MM.1S (cell line): ENCODE measurements at regions not wholly inside any gene's neighbourhood (a gene's known extent, or its start where the extent isn't known, plus 50 kb on each side); places are given as distances from the start of the nearest gene placed in this dataset.

Experiments used
- EZH2phosphoT487 ChIP-seq: fragments of 300-600 bp; sonication (generic); IDR thresholded peaks from 2 replicates; pipeline ENCODE4 v1.6.1; 2018; ENCODE audit warnings: antibody characterized with exemption, low read length
- TF ChIP-seq, protein P1 (sequence below): fragments of 300-600 bp; sonication (generic); IDR thresholded peaks from 2 replicates; pipeline ENCODE4 v1.5.1; 2016; ENCODE audit warnings: antibody characterized with exemption, low read length, mixed read lengths

DNA sequence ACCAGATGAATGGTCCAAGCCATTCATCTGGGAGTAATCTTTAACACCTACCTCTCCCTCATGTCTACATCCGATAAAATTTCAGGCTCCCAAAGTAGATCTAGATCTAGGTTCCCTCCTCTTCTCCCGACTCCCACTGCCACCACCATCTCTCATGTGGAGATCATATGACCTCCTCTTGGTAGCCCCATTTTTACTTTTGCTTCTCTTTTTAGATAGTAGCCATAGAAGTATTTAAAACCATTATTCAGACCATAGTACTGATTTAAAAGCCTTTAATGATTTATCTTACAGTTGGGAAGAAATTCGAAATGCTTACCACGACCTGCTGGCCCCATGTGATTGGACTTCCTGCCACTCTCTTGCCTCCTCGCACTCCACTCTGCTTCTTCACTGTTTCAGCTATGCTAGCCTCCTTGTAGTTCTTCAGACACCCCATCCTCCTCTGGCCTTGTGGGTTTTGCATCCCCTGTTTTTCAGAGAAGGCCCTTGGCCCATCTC lies 98.5 kb downstream of the RASSF10 start:
- TF ChIP-seq, protein P1, sequence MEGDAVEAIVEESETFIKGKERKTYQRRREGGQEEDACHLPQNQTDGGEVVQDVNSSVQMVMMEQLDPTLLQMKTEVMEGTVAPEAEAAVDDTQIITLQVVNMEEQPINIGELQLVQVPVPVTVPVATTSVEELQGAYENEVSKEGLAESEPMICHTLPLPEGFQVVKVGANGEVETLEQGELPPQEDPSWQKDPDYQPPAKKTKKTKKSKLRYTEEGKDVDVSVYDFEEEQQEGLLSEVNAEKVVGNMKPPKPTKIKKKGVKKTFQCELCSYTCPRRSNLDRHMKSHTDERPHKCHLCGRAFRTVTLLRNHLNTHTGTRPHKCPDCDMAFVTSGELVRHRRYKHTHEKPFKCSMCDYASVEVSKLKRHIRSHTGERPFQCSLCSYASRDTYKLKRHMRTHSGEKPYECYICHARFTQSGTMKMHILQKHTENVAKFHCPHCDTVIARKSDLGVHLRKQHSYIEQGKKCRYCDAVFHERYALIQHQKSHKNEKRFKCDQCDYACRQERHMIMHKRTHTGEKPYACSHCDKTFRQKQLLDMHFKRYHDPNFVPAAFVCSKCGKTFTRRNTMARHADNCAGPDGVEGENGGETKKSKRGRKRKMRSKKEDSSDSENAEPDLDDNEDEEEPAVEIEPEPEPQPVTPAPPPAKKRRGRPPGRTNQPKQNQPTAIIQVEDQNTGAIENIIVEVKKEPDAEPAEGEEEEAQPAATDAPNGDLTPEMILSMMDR: no peak
- no peak for TF ChIP-seq EZH2phosphoT487
